ENCODE measurements at regions not wholly inside any gene's neighbourhood (a gene's known extent, or its start where the extent isn't known, plus 50 kb on each side); places are given as distances from the start of the nearest gene placed in this dataset.

DNA sequence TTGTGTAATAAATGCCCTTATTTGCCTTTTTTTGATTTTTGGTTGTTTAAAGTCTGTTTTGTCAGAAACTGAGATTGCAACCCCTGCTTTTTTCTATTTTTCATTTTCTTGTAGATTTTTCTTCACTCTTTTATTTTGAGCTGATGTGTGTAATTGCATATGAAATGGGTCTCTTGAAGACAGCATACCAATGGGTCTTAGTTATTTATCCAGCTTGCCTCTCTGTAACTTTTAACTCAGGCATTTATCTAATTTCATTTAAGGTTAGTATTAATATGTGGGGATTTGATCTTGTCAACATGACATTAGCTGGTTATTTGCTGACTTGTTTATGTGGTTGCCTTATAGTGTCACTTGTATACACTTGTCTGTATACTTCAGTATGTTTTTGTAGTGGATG lies 378.0 kb downstream of the CPXCR1 start:
- FAIRE-seq (no peak), ATAC-seq (no peak), DNase-seq (ENCODE audit: low spot score) (no peak)
- H4K20me1 ChIP-seq (ENCODE audit: insufficient read depth, low read length) = no peaks in the 10 kb centered on the region
- no peaks in the 10 kb centered on the region for H3K79me2 ChIP-seq (ENCODE audit: insufficient read depth, low read length)
- TF ChIP-seq TMF1 (CRISPR knock-in tag; IDR thresholded peaks at IDR 0.05; ENCODE audit: low read depth) (no peak), SRY (CRISPR knock-in tag; IDR thresholded peaks at IDR 0.05) (no peak), KDM4B (CRISPR knock-in tag; IDR thresholded peaks at IDR 0.05) (no peak), ZNF652 (CRISPR knock-in tag; IDR thresholded peaks at IDR 0.05; ENCODE audit: borderline replicate concordance, low read depth) (no peak), U2AF2 (IDR thresholded peaks at IDR 0.05; ENCODE audit: low read depth, low read length) (no peak), RNF2 (conservative IDR thresholded peaks at IDR 0.05; ENCODE audit: low read depth) (no peak), ZNF335 (CRISPR knock-in tag; IDR thresholded peaks at IDR 0.05) (no peak), GZF1 (CRISPR knock-in tag; IDR thresholded peaks at IDR 0.05) (no peak), ZFYVE20 (CRISPR knock-in tag; IDR thresholded peaks at IDR 0.05; ENCODE audit: borderline replicate concordance, low read depth) (no peak), ESRRA (CRISPR knock-in tag; IDR thresholded peaks at IDR 0.05; ENCODE audit: low read depth) (no peak), PAWR (CRISPR knock-in tag; IDR thresholded peaks at IDR 0.05; ENCODE audit: borderline replicate concordance) (no peak), IRX3 (CRISPR knock-in tag; IDR thresholded peaks at IDR 0.05; ENCODE audit: borderline replicate concordance, low read depth) (no peak), PCBP2 (optimal IDR thresholded peaks at IDR 0.05; ENCODE audit: low read depth, low read length, poor library complexity, severe bottlenecking) (no peak), ELF1 (CRISPR knock-in tag; IDR thresholded peaks at IDR 0.05) (no peak)
- TF ChIP-seq, protein P1, sequence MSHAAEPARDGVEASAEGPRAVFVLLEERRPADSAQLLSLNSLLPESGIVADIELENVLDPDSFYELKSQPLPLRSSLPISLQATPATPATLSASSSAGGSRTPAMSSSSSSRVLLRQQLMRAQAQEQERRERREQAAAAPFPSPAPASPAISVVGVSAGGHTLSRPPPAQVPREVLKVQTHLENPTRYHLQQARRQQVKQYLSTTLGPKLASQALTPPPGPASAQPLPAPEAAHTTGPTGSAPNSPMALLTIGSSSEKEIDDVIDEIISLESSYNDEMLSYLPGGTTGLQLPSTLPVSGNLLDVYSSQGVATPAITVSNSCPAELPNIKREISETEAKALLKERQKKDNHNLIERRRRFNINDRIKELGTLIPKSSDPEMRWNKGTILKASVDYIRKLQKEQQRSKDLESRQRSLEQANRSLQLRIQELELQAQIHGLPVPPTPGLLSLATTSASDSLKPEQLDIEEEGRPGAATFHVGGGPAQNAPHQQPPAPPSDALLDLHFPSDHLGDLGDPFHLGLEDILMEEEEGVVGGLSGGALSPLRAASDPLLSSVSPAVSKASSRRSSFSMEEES (CRISPR knock-in tag; IDR thresholded peaks at IDR 0.05) = no peak
- TF ChIP-seq, protein P2, sequence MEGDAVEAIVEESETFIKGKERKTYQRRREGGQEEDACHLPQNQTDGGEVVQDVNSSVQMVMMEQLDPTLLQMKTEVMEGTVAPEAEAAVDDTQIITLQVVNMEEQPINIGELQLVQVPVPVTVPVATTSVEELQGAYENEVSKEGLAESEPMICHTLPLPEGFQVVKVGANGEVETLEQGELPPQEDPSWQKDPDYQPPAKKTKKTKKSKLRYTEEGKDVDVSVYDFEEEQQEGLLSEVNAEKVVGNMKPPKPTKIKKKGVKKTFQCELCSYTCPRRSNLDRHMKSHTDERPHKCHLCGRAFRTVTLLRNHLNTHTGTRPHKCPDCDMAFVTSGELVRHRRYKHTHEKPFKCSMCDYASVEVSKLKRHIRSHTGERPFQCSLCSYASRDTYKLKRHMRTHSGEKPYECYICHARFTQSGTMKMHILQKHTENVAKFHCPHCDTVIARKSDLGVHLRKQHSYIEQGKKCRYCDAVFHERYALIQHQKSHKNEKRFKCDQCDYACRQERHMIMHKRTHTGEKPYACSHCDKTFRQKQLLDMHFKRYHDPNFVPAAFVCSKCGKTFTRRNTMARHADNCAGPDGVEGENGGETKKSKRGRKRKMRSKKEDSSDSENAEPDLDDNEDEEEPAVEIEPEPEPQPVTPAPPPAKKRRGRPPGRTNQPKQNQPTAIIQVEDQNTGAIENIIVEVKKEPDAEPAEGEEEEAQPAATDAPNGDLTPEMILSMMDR (CRISPR knock-in tag; IDR thresholded peaks at IDR 0.05) = no peak
- TF ChIP-seq, protein P3, sequence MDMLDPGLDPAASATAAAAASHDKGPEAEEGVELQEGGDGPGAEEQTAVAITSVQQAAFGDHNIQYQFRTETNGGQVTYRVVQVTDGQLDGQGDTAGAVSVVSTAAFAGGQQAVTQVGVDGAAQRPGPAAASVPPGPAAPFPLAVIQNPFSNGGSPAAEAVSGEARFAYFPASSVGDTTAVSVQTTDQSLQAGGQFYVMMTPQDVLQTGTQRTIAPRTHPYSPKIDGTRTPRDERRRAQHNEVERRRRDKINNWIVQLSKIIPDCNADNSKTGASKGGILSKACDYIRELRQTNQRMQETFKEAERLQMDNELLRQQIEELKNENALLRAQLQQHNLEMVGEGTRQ (IDR thresholded peaks at IDR 0.05; ENCODE audit: low read depth, low read length) = no peak
- TF ChIP-seq, protein P3 (CRISPR knock-in tag; IDR thresholded peaks at IDR 0.05; ENCODE audit: borderline replicate concordance) = no peak
- TF ChIP-seq, protein P4, sequence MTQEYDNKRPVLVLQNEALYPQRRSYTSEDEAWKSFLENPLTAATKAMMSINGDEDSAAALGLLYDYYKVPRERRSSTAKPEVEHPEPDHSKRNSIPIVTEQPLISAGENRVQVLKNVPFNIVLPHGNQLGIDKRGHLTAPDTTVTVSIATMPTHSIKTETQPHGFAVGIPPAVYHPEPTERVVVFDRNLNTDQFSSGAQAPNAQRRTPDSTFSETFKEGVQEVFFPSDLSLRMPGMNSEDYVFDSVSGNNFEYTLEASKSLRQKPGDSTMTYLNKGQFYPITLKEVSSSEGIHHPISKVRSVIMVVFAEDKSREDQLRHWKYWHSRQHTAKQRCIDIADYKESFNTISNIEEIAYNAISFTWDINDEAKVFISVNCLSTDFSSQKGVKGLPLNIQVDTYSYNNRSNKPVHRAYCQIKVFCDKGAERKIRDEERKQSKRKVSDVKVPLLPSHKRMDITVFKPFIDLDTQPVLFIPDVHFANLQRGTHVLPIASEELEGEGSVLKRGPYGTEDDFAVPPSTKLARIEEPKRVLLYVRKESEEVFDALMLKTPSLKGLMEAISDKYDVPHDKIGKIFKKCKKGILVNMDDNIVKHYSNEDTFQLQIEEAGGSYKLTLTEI (CRISPR knock-in tag; conservative IDR thresholded peaks at IDR 0.05) = no peak
- H3K4me2 ChIP-seq (ENCODE audit: low read depth, low read length) = no peak overlapping the region
- peaks cover 65% of the 10 kb centered on the region for H3K9me3 ChIP-seq (ENCODE audit: low read length)
- no peaks in the 10 kb centered on the region for H3K4me1 ChIP-seq (ENCODE audit: insufficient read depth, low read length)
- BruUV-seq (replicated peaks) = no TSS peak
- no peaks in the 10 kb centered on the region for H3K36me3 ChIP-seq (replicated peaks in 1 of 2; ENCODE audit: control insufficient read depth in 1 of 2, insufficient read depth in 2 of 2, low read length in 2 of 2)
- H3K9ac ChIP-seq (ENCODE audit: insufficient read depth, low read depth, low read length) = no peak overlapping the region
- H3K27ac ChIP-seq (ENCODE audit: extremely low read length, insufficient read depth, low read length) = no peak overlapping the region
- H3K27me3 ChIP-seq (ENCODE audit: control insufficient read depth in 1 of 2, insufficient read depth in 2 of 2, low read length in 2 of 2) = no peaks in the 10 kb centered on the region
- no peak overlapping the region for H2AFZ ChIP-seq (ENCODE audit: low read length)
- CTCF ChIA-PET (ENCODE audit: low intra/inter-chr PET ratio, low total read pairs) = no interaction called here
- POLR2A ChIA-PET = no interaction called here
- H3K4me3 ChIP-seq (replicated peaks in 1 of 3; ENCODE audit: insufficient read depth in 1 of 3, low read depth in 2 of 3, low read length in 3 of 3) = no peak overlapping the region
- in situ Hi-C loops (cut with HindIII; ENCODE audit: extremely low pct_ligation_motif_present, low pct_unique_long_range_greater_than_20kb) (no loop called here), intact Hi-C loops (cut with micrococcal nuclease; ENCODE audit: unreplicated experiment) (no loop called here)

Data from HepG2 (cell line).